NCI-H82 (cell line): ENCODE measurements at regions not wholly inside any gene's neighbourhood (a gene's known extent, or its start where the extent isn't known, plus 50 kb on each side); places are given as distances from the start of the nearest gene placed in this dataset.

Experiments used
- DNase-seq: peaks from one replicate; lab custom pipeline; 2025; lab: John Stamatoyannopoulos, UW

DNA sequence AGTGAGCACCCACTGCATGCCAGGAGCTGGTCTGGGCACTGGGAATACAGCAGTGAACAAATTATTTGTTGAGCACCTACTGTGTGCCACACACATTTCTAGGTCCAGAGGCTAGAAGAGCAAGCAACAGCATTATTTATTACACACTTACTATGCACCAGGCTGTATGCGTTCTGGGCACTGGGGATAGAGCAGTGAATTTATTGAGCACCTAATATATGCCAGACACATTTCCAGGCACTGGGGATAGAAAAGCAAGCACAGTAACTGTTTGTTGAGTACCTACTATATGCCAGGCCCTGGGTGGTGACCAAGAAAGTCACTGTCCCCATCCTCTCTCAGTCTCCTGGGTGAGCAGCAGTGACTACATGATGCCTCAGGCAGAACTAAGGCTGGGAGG, 107.5 kb upstream of the NCOR2 start:
- DNase-seq: no peak

GRCh38 chr12:124673801-124674617, 106.6 kb upstream of the NCOR2 start:
- peak; percentile 97 for DNase-seq

GRCh38 chr12:124669271-124669721, 101.9 kb upstream of the NCOR2 start:
- peak; percentile 97 for DNase-seq

DNA sequence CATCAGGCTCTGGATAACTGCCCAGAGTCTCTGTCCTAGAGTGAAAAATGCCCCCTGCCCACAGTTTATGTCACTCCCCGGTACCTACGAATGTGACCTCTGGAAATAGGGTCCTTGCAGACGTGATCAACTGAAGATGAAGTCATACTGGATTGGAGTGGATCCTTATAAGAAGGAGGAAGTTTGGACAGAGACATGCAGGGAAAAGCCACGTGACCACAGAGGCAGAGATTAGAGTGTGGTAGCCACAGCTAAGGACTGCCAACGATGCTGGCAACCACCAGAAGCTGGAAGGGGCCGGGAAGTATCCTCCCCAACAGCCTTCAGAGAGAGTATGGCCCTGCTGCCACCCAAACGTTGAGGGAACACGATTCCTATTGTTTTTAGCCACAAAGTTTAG, 101.2 kb upstream of the NCOR2 start:
- no peak for DNase-seq

DNA sequence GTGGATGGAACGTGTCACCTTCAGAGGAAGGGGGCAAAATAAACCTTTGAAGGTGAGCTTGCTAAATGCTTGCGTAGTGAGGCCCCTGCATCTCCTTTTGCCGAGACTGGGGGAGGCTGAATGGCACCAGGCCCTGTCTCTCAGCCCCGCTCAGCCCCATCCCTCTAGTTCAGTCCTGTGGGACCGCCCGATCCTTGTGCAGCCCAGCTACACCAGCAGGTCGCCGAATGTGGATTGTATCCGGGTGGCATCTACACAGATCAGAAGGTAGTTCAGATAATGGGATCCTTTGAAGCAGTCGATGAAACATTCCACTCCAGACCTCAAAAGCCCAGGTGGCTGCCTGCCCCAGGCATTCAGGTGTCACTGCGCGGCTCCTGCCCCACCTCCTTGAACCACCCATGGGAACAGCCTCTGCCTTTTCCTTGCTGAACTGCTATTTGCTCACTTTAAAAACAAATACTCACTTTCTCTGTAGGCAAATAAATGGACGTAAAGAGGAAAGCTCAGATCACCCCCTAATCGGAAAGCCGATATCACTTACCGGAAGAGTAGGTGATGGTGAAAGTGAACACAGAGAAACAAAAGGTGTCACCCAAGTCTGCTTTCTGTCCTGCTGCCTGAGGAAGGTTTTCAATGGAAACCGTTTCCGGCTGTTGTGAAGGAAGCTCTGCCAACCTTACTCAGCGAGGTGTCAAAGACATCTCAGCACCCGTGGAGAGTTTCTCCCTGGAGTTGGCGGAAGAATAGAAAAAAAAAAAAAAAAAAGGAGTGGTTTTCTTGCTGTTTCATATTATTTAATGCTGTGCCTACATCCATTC, 100.3 kb upstream of the NCOR2 start:
- no peak for DNase-seq

DNA sequence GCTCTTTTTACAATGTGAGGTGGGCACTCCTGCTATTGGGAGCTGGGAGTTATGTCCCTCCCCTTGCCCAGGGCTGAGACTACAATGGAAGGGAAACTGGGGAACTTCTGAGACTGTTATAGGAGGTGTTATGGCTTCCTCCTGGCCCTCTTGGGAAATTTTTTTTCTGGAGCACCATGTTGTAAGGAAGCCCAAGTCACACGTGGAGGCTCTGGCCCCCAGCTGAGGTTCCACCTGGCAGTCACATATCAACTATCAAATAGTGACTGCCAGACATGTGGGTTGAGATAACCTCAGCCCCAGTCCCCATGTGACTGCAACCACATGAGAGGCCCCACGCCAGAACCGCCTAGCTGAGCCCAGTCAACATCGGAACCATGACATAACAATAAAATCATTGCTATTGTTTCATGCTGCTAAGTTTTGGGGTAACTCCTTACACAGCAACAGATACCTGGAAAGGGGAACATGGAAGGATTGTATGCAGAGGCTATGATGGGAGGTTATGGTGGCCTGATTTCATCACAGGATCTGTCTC, 99.4 kb upstream of the NCOR2 start:
- no peak for DNase-seq

DNA sequence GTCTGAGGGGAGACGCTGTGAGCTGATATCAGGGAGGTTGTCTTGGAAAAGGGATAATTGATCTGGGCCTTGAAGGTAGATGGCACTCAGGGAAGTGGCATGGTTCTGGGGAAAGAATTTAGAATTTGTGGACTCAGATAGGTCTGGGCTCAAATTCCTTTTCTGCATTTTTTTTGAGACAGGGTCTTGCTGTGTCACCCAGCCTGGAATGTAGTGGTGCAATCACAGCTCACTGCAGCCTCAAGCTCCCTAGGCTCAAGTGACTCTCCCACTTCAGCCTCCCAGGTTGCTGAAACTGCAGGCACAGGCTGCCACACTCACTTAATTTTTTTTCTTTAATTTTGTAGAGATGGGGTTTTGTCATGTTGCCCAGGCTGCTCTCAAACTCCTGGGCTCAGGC, 98.1 kb upstream of the NCOR2 start:
- DNase-seq: no peak

DNA sequence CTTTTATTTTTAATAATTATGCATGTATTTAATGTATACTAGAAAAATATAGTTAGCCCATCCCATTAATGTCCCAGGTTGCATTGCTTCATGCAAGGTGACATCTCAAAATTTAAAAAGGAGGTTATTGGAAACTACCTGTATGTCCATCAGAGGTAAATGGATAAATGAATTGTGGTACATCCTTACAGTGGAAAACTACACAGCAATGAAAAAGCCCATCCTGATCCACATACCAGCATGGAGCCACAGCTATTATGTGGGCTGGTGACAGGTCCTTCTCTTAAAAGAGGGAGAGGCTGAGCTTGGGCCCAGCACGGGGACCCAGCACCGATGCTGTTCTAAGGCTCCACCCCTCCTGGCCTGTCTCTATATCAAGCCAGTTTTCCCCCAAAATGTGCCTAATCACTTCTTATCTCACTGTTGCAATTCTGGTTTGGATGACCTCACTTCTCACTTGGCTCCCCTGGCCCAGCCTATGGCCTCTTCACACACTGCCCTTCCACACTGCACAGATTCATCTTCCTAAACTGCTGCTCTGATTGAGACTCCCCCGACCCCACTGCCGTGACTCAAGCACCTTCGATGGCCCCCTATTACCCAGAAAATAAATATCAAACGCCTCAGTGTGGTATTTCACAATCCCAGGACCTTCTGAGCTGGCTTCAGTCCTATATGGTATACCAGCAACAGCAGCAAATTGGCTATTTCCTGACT, 97.1 kb upstream of the NCOR2 start:
- DNase-seq: no peak

GRCh38 chr12:124663771-124664366, 96.5 kb upstream of the NCOR2 start:
- no peak for DNase-seq

GRCh38 chr12:124663206-124663605, 95.8 kb upstream of the NCOR2 start:
- DNase-seq: no peak

- peak; percentile 71 for DNase-seq
These were observed 93.9 kb upstream of the NCOR2 start for GRCh38 chr12:124661341-124661740.

DNA sequence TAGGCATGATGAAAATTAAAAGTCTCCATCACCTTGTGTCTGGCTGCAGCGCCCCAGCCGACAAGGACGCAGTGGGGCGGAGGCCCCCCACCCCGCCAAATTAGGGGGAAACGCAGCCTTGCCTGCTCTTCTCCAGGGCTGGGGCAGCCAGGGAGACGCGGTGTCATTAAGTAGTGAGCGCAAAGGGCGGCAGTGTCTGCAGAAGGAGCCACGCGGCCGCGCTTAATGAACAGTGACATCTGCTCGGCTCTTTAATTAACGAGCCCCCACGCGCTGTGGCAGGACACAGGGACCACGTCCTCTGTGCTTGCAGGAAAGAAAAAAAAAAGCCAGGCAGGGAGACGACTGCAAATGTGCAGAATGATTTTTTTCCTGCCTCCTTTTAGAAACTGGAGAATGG, 93.4 kb upstream of the NCOR2 start:
- peak; percentile 96 for DNase-seq

GRCh38 chr12:124658806-124659402, 91.5 kb upstream of the NCOR2 start:
- DNase-seq: no peak

DNA sequence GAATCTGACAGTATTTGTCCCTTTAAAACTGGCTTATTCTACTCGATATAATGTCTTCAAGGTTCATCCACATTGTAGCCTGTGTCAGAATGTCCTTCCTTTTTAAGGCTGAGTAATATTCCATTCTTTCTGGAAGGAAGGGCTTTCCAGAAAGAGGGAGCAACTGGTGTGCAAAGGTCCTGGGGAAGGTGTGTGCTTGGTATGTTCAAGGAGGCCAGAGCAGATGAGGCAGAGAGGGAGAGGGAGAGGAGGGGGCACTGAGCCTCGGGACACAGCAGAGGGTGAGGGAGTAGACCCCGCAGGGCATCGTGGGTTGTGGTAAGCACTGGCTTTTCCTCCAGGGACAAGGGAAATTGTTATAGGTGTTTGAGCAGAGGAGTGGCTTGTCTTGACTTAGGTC, 90.9 kb upstream of the NCOR2 start:
- DNase-seq: no peak

- DNase-seq: no peak
These were observed 89.6 kb upstream of the NCOR2 start for GRCh38 chr12:124656947-124657434.

GRCh38 chr12:124655698-124656516, 88.5 kb upstream of the NCOR2 start:
- peak; percentile 99 for DNase-seq

DNA sequence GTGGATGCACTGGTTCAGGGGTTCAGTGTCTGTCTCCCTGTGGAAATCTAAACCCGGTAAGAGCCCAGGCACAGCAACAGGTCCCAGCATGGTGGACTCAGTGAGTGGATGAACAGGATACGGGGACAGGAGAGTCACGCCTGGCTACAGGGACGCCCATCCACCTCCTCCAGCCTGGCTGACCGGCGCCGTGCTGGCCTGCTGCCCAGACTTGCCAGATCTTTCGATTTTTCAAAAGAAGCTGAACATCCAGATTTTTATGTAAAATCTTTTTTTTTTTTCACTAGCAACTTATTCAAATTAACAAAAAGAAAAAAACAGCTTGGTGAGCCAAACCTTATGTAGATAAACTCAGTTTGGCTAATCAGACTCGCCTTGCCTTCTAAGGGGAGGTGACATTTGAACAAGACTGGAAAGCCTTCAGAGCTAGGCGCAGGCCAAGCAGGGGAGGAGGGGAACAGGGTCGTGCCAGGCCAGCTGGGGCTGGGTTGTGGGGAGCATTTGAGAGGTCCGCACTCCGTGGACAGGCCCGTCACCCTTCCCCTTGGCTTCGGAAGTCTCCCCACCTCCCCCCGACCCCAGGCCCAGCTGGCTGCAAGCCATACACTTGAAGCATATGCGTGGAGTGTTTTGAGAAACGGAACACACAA, 87.8 kb upstream of the NCOR2 start:
- DNase-seq: peak; percentile 98

DNA sequence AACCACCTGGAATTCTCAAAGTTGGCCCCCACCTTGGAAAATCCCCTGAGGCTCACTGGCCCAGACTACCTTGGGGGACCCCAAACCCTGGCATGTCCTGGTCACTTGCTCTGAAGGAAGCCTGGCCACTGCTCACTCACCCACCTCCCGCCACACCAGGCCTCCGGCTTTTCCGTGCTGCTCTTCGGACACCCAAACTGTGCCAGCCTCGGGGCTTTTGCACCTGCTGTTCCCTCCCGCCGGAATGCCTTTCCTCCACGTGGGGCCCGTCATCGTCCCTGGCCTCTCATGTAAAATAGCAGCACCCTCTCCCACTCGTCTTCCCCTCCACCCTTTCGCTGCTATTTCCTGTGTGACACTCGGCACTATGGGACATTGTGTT, 87.2 kb upstream of the NCOR2 start:
- DNase-seq: no peak

GRCh38 chr12:124653169-124653931, 85.9 kb upstream of the NCOR2 start:
- DNase-seq: peak; percentile 40
